SK-N-SH (cell line): ENCODE measurements at regions not wholly inside any gene's neighbourhood (a gene's known extent, or its start where the extent isn't known, plus 50 kb on each side); places are given as distances from the start of the nearest gene placed in this dataset.

Experiments
- CTCF ChIA-PET: fragments of 300-600, 350-600 bp; formaldehyde crosslinking; extraction: SDS; loops from one replicate; lab custom pipeline; 2021; lab: Yijun Ruan, JAX
- POLR2A ChIA-PET: fragments of 350-600 bp; sonication (Branson Sonifier 250); formaldehyde crosslinking; extraction: SDS; loops from one replicate; lab custom pipeline; 2020; ENCODE audit warnings: antibody characterized with exemption, inconsistent platforms; lab: Yijun Ruan, JAX
- DNase-seq: peaks from one replicate; pipeline ENCODE4 v3.0.0; 2012
- H2AFZ ChIP-seq: fragments of 200-600 bp; sonication (generic); 2 replicates; pipeline ENCODE4 v1.8.1; 2016; ENCODE audit warnings: antibody characterized with exemption, mild to moderate bottlenecking, low read depth
- H3F3A ChIP-seq: fragments of 200-600 bp; sonication (generic); replicated peaks from 2 replicates; pipeline ENCODE3; 2016; ENCODE audit warnings: antibody characterized with exemption, mild to moderate bottlenecking; ENCODE audit not compliant: insufficient read depth
- H3K27ac ChIP-seq, 2 experiments: fragments of 200-500 bp in 1 of 2; fragments of 200-600 bp in 1 of 2; sonication (Bioruptor generic) in 1 of 2; sonication (generic), shearing (Covaris generic) in 1 of 2; 2 replicates each; pipeline versions ENCODE4 v1.5.1 to v1.6.1; 2014 to 2016; ENCODE audit warnings: low read depth in 2 of 2, inconsistent platforms in 1 of 2, low read length in 1 of 2, mild to moderate bottlenecking in 1 of 2, mixed read lengths in 1 of 2
- H3K27me3 ChIP-seq: fragments of 200-600 bp; sonication (generic), shearing (Covaris generic); 2 replicates; pipeline ENCODE4 v1.6.1; 2016; ENCODE audit warnings: mixed run types; ENCODE audit not compliant: insufficient read depth
- H3K36me3 ChIP-seq, 2 experiments: fragments of 200-500 bp in 1 of 2; fragments of 200-600 bp in 1 of 2; sonication (Bioruptor generic) in 1 of 2; sonication (generic) in 1 of 2; replicated peaks in 1 of 2; 2 replicates each; pipeline versions ENCODE3 to v1.5.1; 2014 to 2016; ENCODE audit warnings: low read length in 1 of 2, mild to moderate bottlenecking in 1 of 2; ENCODE audit not compliant: insufficient read depth in 2 of 2, control insufficient read depth in 1 of 2
- H3K4me1 ChIP-seq, 2 experiments: fragments of 200-500 bp in 1 of 2; fragments of 200-600 bp in 1 of 2; sonication (Bioruptor generic) in 1 of 2; sonication (generic), shearing (Covaris generic) in 1 of 2; 2 replicates each; pipeline versions ENCODE4 v1.5.1 to v1.6.1; 2014 to 2016; ENCODE audit warnings: low read depth in 1 of 2, low read length in 1 of 2, mixed run types in 1 of 2; ENCODE audit not compliant: insufficient read depth in 2 of 2, control insufficient read depth in 1 of 2
- H3K4me2 ChIP-seq: fragments of 200-600 bp; sonication (generic), shearing (Covaris generic); 2 replicates; pipeline ENCODE4 v1.6.1; 2017; ENCODE audit warnings: mixed run types
- H3K4me3 ChIP-seq, 2 experiments: fragments of 200-500 bp in 1 of 2; fragments of 200-600 bp in 1 of 2; sonication (Bioruptor generic) in 1 of 2; sonication (generic), shearing (Covaris generic) in 1 of 2; 2 replicates each; pipeline versions ENCODE4 v1.5.1 to v1.8.1; 2014 to 2016; ENCODE audit warnings: low read depth in 2 of 2, inconsistent platforms in 1 of 2, low read length in 1 of 2, mild to moderate bottlenecking in 1 of 2, mixed read lengths in 1 of 2, moderate library complexity in 1 of 2
- H3K79me2 ChIP-seq: fragments of 200-600 bp; sonication (generic); 2 replicates; pipeline ENCODE4 v1.8.1; 2017; ENCODE audit warnings: mild to moderate bottlenecking; ENCODE audit not compliant: insufficient read depth
- H3K9ac ChIP-seq: fragments of 200-600 bp; sonication (generic); 2 replicates; pipeline ENCODE4 v1.6.1; 2017; ENCODE audit warnings: mixed run types
- H3K9me2 ChIP-seq: fragments of 200-600 bp; sonication (generic); 2 replicates; pipeline ENCODE4 v1.6.1; 2017; ENCODE audit warnings: mixed run types
- H3K9me3 ChIP-seq: fragments of 200-600 bp; sonication (generic); 2 replicates; pipeline ENCODE4 v1.6.1; 2017; ENCODE audit warnings: mixed run types, mild to moderate bottlenecking, moderate library complexity
- H4K20me1 ChIP-seq: fragments of 200-600 bp; sonication (generic); 2 replicates; pipeline ENCODE4 v1.6.1; 2017; ENCODE audit warnings: mild to moderate bottlenecking, mixed run types; ENCODE audit not compliant: insufficient read depth
- ELF1 ChIP-seq: IDR thresholded peaks from 2 replicates; pipeline ENCODE4 v1.4.0; 2012
- EP300 ChIP-seq, 2 experiments: IDR thresholded peaks; 2 replicates each; pipeline versions ENCODE4 v1.4.0 to v1.6.1; 2012; ENCODE audit warnings: borderline replicate concordance in 1 of 2, low read depth in 1 of 2, low read length in 1 of 2
- EZH2phosphoT487 ChIP-seq: fragments of 200-600 bp; sonication (generic); IDR thresholded peaks from 2 replicates; pipeline ENCODE4 v1.6.1; 2017; ENCODE audit warnings: low read depth, mixed run types, mild to moderate bottlenecking, antibody characterized with exemption, moderate library complexity, borderline replicate concordance
- FOSL2 ChIP-seq: IDR thresholded peaks from 2 replicates; pipeline ENCODE4 v1.4.0; 2012; ENCODE audit warnings: low read depth, mild to moderate bottlenecking, moderate library complexity, borderline replicate concordance
- FOXM1 ChIP-seq: IDR thresholded peaks from 2 replicates; pipeline ENCODE4 v1.4.0; 2012; ENCODE audit warnings: low read depth, mild to moderate bottlenecking
- GATA2 ChIP-seq: sonication (generic); formaldehyde crosslinking; IDR thresholded peaks from 2 replicates; pipeline ENCODE4 v1.5.0; 2020; ENCODE audit warnings: mild to moderate bottlenecking, missing genetic modification reagents
- MEF2A ChIP-seq: IDR thresholded peaks from 2 replicates; pipeline ENCODE4 v1.4.0; 2012; ENCODE audit warnings: low read depth, borderline replicate concordance
- MXI1 ChIP-seq: IDR thresholded peaks from 2 replicates; pipeline ENCODE4 v1.6.1; 2012; ENCODE audit warnings: mild to moderate bottlenecking, low read depth, low read length, improper control_type of control experiment
- NFIC ChIP-seq: IDR thresholded peaks from 2 replicates; pipeline ENCODE4 v1.4.0; 2012; ENCODE audit warnings: borderline replicate concordance
- PBX3 ChIP-seq: IDR thresholded peaks from 2 replicates; pipeline ENCODE4; 2012
- POLR2AphosphoS5 ChIP-seq: IDR thresholded peaks from 2 replicates; pipeline ENCODE4 v1.6.1; 2012; ENCODE audit warnings: low read depth, low read length
- RAD21 ChIP-seq: IDR thresholded peaks from 2 replicates; pipeline ENCODE4 v1.6.1; 2012; ENCODE audit warnings: mild to moderate bottlenecking, low read length
- RCOR1 ChIP-seq: fragments of 150-350 bp; IDR thresholded peaks from 2 replicates; pipeline ENCODE4 v1.6.1; 2017; ENCODE audit warnings: antibody characterized with exemption, low read length
- RXRA ChIP-seq: IDR thresholded peaks from 2 replicates; pipeline ENCODE4 v1.4.0; 2012; ENCODE audit warnings: low read depth, mild to moderate bottlenecking, borderline replicate concordance
- SIN3A ChIP-seq: IDR thresholded peaks from 2 replicates; pipeline ENCODE4 v1.6.1; 2012; ENCODE audit warnings: low read depth, mild to moderate bottlenecking, low read length, moderate library complexity, borderline replicate concordance
- TAF1 ChIP-seq: IDR thresholded peaks from 2 replicates; pipeline ENCODE4 v1.6.1; 2012; ENCODE audit warnings: low read depth, mild to moderate bottlenecking, low read length, moderate library complexity, borderline replicate concordance
- USF1 ChIP-seq: IDR thresholded peaks from 2 replicates; pipeline ENCODE4 v1.4.0; 2012; ENCODE audit warnings: low read depth, borderline replicate concordance
- USF2 ChIP-seq: fragments of 150-350 bp; IDR thresholded peaks from 2 replicates; pipeline ENCODE4 v1.6.1; 2017; ENCODE audit warnings: antibody characterized with exemption, low read length, low read depth, borderline replicate concordance
- WGBS: methylation state at CpG from one replicate; pipeline ENCODE4 v1.1.6; 2017; ENCODE audit warnings: low lambda C conversion rate; 5-methylcytosine and 5-hydroxymethylcytosine counted together

GRCh38 chrX:3541336-3541735 lies 172.1 kb downstream of the PRKX start:
- no peak overlapping the region for H3K4me2 ChIP-seq
- H3K4me3 ChIP-seq: no peak overlapping the region
- no peak for TF ChIP-seq EZH2phosphoT487
- no peak for TF ChIP-seq FOSL2
- TF ChIP-seq EP300 (IDR thresholded peaks at IDR 0.05; ENCODE audit: borderline replicate concordance in 1 of 2, low read depth in 1 of 2, low read length in 1 of 2): no peak
- no peak for TF ChIP-seq USF2
- no peak for TF ChIP-seq SIN3A
- no peak for TF ChIP-seq ELF1
- TF ChIP-seq, all 33 proteins: peak for 0
- Histone ChIP-seq H3K9me2 (no peaks in the 10 kb centered on the region), H3K79me2 (no peaks in the 10 kb centered on the region), H3K36me3 (no peaks in the 10 kb centered on the region), H3K27me3 (no peaks in the 10 kb centered on the region), H3F3A (no peaks in the 10 kb centered on the region), H3K4me1 (no peaks in the 10 kb centered on the region), H3K27ac (no peak overlapping the region), H2AFZ (no peak overlapping the region), H4K20me1 (no peaks in the 10 kb centered on the region), H3K9ac (no peak overlapping the region), H3K9me3 (no peaks in the 10 kb centered on the region)
- POLR2A ChIA-PET: no interaction called here
- WGBS: 14% methylated on average over 2 of the region's 2 CpGs
- DNase-seq: no peak
- CTCF ChIA-PET: interaction anchor here (1.1 kb wide), 1 partner anchor 8 kb away, joined by 3 read pairs; no protein-coding TSS in a partner anchor

- Histone ChIP-seq H3K36me3 (no peaks in the 10 kb centered on the region), H3K4me2 (no peak overlapping the region), H3K79me2 (no peaks in the 10 kb centered on the region), H3K27ac (no peak overlapping the region), H3K9ac (no peak overlapping the region), H3K4me3 (no peak overlapping the region), H3K4me1 (no peaks in the 10 kb centered on the region), H2AFZ (no peak overlapping the region), H3F3A (no peaks in the 10 kb centered on the region), H3K9me2 (no peaks in the 10 kb centered on the region), H3K27me3 (no peaks in the 10 kb centered on the region), H3K9me3 (no peaks in the 10 kb centered on the region)
- POLR2A ChIA-PET: no interaction called here
- CTCF ChIA-PET: no interaction called here
- no peak for DNase-seq
- TF ChIP-seq EZH2phosphoT487 (no peak), SIN3A (no peak), NFIC (no peak), EP300 (IDR thresholded peaks at IDR 0.05; ENCODE audit: borderline replicate concordance in 1 of 2, low read depth in 1 of 2, low read length in 1 of 2) (no peak), MEF2A (no peak), RXRA (no peak), TAF1 (no peak), MXI1 (no peak), FOXM1 (no peak), POLR2AphosphoS5 (no peak), RAD21 (no peak), USF1 (no peak), GATA2 (CRISPR knock-in tag) (no peak), PBX3 (no peak), RCOR1 (no peak)
- TF ChIP-seq, all 33 proteins: peak for 0
- no peaks in the 10 kb centered on the region for H4K20me1 ChIP-seq
- 22% methylated on average over 7 of the region's 7 CpGs for WGBS
Observed at GRCh38 chrX:3540105-3540504, 173.3 kb downstream of the PRKX start.
